K562 (cell line): ENCODE measurements at regions not wholly inside any gene's neighbourhood (a gene's known extent, or its start where the extent isn't known, plus 50 kb on each side); places are given as distances from the start of the nearest gene placed in this dataset.

Experiments used
- ATAC-seq: fragments of 200-7000 bp; cut with Tn5 transposase; 3 replicates; pipeline ENCODE4 v1.9.1; 2020; ENCODE audit warnings: moderate library complexity
- BruUV-seq: library from RNA; stranded (reverse); fragments of 400-500 nt; replicated peaks from 2 replicates; lab custom pipeline; 2021; lab: Mats Ljungman, UMichigan
- CTCF ChIA-PET: fragments of 300-600 bp; formaldehyde crosslinking; extraction: SDS; loops from one replicate; lab custom pipeline; 2021; ENCODE audit warnings: low intra/inter-chr PET ratio; lab: Yijun Ruan, JAX
- POLR2A ChIA-PET: fragments of 300-600, 350-650 bp; sonication (Branson Sonifier 250); formaldehyde crosslinking; extraction: SDS; loops from one replicate; lab custom pipeline; 2021; ENCODE audit warnings: antibody characterized with exemption, inconsistent platforms; lab: Yijun Ruan, JAX
- DNase-seq, 4 experiments: peaks; one replicate each; pipeline versions ENCODE4 v3.0.0 to v3.0.0-alpha.2; 2011 to 2018; ENCODE audit warnings: low spot score in 3 of 4, mixed read lengths in 3 of 4; ENCODE audit errors: extremely low read depth in 1 of 4
- FAIRE-seq: peaks from 2 replicates; lab custom pipeline; 2011; peaks lifted over from hg19 to GRCh38; lab: Jason Lieb, UNC
- H2AFZ ChIP-seq: 2 replicates; pipeline ENCODE4 v1.6.0; 2011; ENCODE audit warnings: low read depth, low read length, control low read depth, inconsistent platforms
- H3K27ac ChIP-seq: fragments of 200-600 bp; 3 replicates; pipeline ENCODE4 v1.8.0; 2011; ENCODE audit warnings: low read depth, mild to moderate bottlenecking, control low read depth, inconsistent platforms, low read length, moderate library complexity, mixed read lengths; ENCODE audit errors: extremely low read depth
- H3K27me3 ChIP-seq, 2 experiments: fragments of 300-600 bp in 1 of 2; 2 replicates in 1 of 2; 3 replicates in 1 of 2; pipeline versions ENCODE4 v1.6.0 to v1.8.0; 2011; ENCODE audit warnings: inconsistent platforms in 2 of 2, low read length in 2 of 2, mild to moderate bottlenecking in 1 of 2, mixed read lengths in 1 of 2, moderate library complexity in 1 of 2; ENCODE audit not compliant: control insufficient read depth in 2 of 2, insufficient read depth in 2 of 2
- H3K36me3 ChIP-seq: fragments of 300-600 bp; 3 replicates; pipeline ENCODE4 v1.8.0; 2011; ENCODE audit warnings: mild to moderate bottlenecking, low read length, inconsistent platforms; ENCODE audit not compliant: control insufficient read depth, insufficient read depth
- H3K4me1 ChIP-seq, 2 experiments: fragments of 200-600 bp in 1 of 2; replicated peaks in 1 of 2; 2 replicates in 1 of 2; 3 replicates in 1 of 2; pipeline versions ENCODE4 v1.5.1 to v1.8.0; 2011; ENCODE audit warnings: inconsistent platforms in 2 of 2, low read length in 2 of 2, mild to moderate bottlenecking in 1 of 2, mixed read lengths in 1 of 2, moderate library complexity in 1 of 2; ENCODE audit not compliant: control insufficient read depth in 2 of 2, insufficient read depth in 2 of 2
- H3K4me2 ChIP-seq: 2 replicates; pipeline ENCODE4 v1.6.1; 2011; ENCODE audit warnings: low read length, control low read depth, inconsistent platforms, mixed read lengths; ENCODE audit not compliant: insufficient read depth
- H3K4me3 ChIP-seq: fragments of 200-600 bp; sonication (generic), shearing (Covaris generic); 2 replicates; pipeline ENCODE4 v1.5.1; 2016; ENCODE audit warnings: control low read depth, inconsistent platforms
- H3K79me2 ChIP-seq: fragments of 200-600 bp; 3 replicates; pipeline ENCODE4 v1.8.0; 2011; ENCODE audit warnings: low read length, inconsistent platforms; ENCODE audit not compliant: control insufficient read depth, insufficient read depth
- H3K9ac ChIP-seq, 2 experiments: 2 replicates each; pipeline versions ENCODE4 v1.6.0 to v1.6.1; 2011; ENCODE audit warnings: low read depth in 2 of 2, low read length in 2 of 2, control low read depth in 1 of 2, inconsistent platforms in 1 of 2, mild to moderate bottlenecking in 1 of 2, mixed read lengths in 1 of 2; ENCODE audit not compliant: insufficient read depth in 1 of 2
- H3K9me1 ChIP-seq: one replicate; pipeline ENCODE4 v1.6.0; 2011; ENCODE audit warnings: inconsistent platforms, mild to moderate bottlenecking, low read length, moderate library complexity; ENCODE audit not compliant: control insufficient read depth, insufficient read depth
- H3K9me3 ChIP-seq: replicated peaks from 2 replicates; pipeline ENCODE4 v1.5.1; 2011; ENCODE audit warnings: low read depth, low read length, inconsistent platforms; ENCODE audit not compliant: control insufficient read depth, insufficient read depth
- H4K20me1 ChIP-seq: replicated peaks from 2 replicates; pipeline ENCODE4 v1.6.1; 2011; ENCODE audit warnings: low read length, inconsistent platforms, mixed read lengths; ENCODE audit not compliant: control insufficient read depth, insufficient read depth
- CHD4 ChIP-seq: fragments of 200-600 bp; sonication (generic); IDR thresholded peaks from 3 replicates; pipeline ENCODE4 v1.6.1; 2012; ENCODE audit warnings: low read depth, mild to moderate bottlenecking, mixed read lengths, low read length, inconsistent platforms; ENCODE audit not compliant: insufficient read depth, insufficient replicate concordance, poor library complexity, severe bottlenecking
- FOXJ2 ChIP-seq: fragments of 200-800 bp; sonication (Bioruptor generic); IDR thresholded peaks from 2 replicates; pipeline ENCODE4 v1.6.1; 2016; ENCODE audit warnings: missing genetic modification characterization, missing compliant biosample characterization
- NFE2 ChIP-seq: IDR thresholded peaks from 2 replicates; pipeline ENCODE4 v1.6.1; 2014; ENCODE audit warnings: antibody characterized with exemption, low read depth
- NFIX ChIP-seq: fragments of 250-450 bp; sonication (Bioruptor Pico); IDR thresholded peaks from 2 replicates; pipeline ENCODE4 v1.4.0; 2020; ENCODE audit warnings: low read depth, mild to moderate bottlenecking, moderate library complexity
- SRSF9 ChIP-seq: fragments of 200-400 bp; formaldehyde crosslinking; IDR thresholded peaks from 2 replicates; pipeline ENCODE4 v1.6.1; 2017; ENCODE audit warnings: low read depth, low read length, borderline replicate concordance
- XRCC3 ChIP-seq: fragments of 450-650 bp; IDR thresholded peaks from 2 replicates; pipeline ENCODE4 v1.6.1; 2017; ENCODE audit warnings: mild to moderate bottlenecking, moderate library complexity
- ZNF695 ChIP-seq: fragments of 450-650 bp; formaldehyde crosslinking; IDR thresholded peaks from 2 replicates; pipeline ENCODE4 v1.4.0; 2020; ENCODE audit warnings: mild to moderate bottlenecking, moderate library complexity
- ZNF764 ChIP-seq: fragments of 250-450 bp; sonication (Bioruptor Pico); IDR thresholded peaks from 2 replicates; pipeline ENCODE4 v1.4.0; 2020; ENCODE audit warnings: low read depth, mild to moderate bottlenecking, moderate library complexity
- WGBS: fragments of 100-300 bp; shearing (Covaris generic); methylation state at CpG from one replicate; pipeline ENCODE4 v1.1.6; 2016; ENCODE audit warnings: low coverage, mixed read lengths; ENCODE audit not compliant: insufficient coverage; ENCODE audit errors: missing lambda C conversion rate; 5-methylcytosine and 5-hydroxymethylcytosine counted together
- in situ Hi-C: fragments of 300-500 bp; cut with MboI; formaldehyde crosslinking; loops from 4 replicates; pipeline ENCODE4 v1.15.0; 2018; ENCODE audit warnings: inconsistent platforms, mixed read lengths
- intact Hi-C: fragments of 100-400 bp; cut with micrococcal nuclease; formaldehyde crosslinking; loops from 2 replicates; pipeline ENCODE4 v1.14.2; 2022
- TF ChIP-seq, protein P1 (sequence below): fragments of 250-450 bp; sonication (Bioruptor Pico); IDR thresholded peaks from 2 replicates; pipeline ENCODE4 v1.4.0; 2020
- TF ChIP-seq, protein P2 (sequence below): IDR thresholded peaks from 2 replicates; pipeline ENCODE4 v1.6.1; 2012; ENCODE audit warnings: low read depth, low read length, improper control_type of control experiment, borderline replicate concordance

DNA sequence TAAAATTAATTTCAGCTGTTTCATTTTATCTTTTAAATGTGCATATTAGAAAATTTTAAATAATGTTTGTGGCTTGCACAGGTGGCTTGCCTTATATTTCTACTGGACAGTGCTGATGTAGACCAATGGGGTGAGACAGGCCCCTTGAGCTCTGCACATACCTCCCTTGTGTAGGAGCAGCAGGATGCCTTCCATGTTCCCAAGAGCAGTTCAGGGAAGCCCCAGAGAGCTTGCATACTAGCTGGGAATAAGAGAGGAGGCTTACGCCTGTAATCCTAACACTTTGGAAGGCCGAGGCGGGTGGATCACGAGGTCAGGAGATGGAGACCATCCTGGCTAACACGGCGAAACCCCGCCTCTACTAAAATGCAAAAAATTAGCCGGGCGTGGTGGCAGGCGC is 61.4 kb downstream of the RFPL4B start:
- no peaks in the 10 kb centered on the region for H4K20me1 ChIP-seq
- no peak overlapping the region for H3K4me2 ChIP-seq
- ChIA-PET CTCF (no interaction called here), POLR2A (interaction anchor here (0.8 kb wide), 1 partner anchor 235 kb away, joined by 3 read pairs; no protein-coding TSS in a partner anchor)
- BruUV-seq = no TSS peak
- no peak overlapping the region for H3K9ac ChIP-seq
- no peak for ATAC-seq
- WGBS = 1% methylated on average over 10 of the region's 10 CpGs
- in situ Hi-C loops (no loop called here), intact Hi-C loops (no loop called here)
- no peaks in the 10 kb centered on the region for H3K9me3 ChIP-seq
- DNase-seq = no peak
- no peaks in the 10 kb centered on the region for H3K36me3 ChIP-seq
- H3K4me3 ChIP-seq = no peak overlapping the region
- no peak for FAIRE-seq
- TF ChIP-seq CHD4 = no peak
- no peak for TF ChIP-seq ZNF695
- TF ChIP-seq NFE2 = no peak
- no peak for TF ChIP-seq ZNF764 (CRISPR knock-in tag)
- no peak for TF ChIP-seq SRSF9
- H3K79me2 ChIP-seq = no peaks in the 10 kb centered on the region
- no peaks in the 10 kb centered on the region for H3K9me1 ChIP-seq
- no peaks in the 10 kb centered on the region for H3K27me3 ChIP-seq
- no peaks in the 10 kb centered on the region for H3K4me1 ChIP-seq
- H3K27ac ChIP-seq = no peak overlapping the region
- H2AFZ ChIP-seq = no peak overlapping the region

DNA sequence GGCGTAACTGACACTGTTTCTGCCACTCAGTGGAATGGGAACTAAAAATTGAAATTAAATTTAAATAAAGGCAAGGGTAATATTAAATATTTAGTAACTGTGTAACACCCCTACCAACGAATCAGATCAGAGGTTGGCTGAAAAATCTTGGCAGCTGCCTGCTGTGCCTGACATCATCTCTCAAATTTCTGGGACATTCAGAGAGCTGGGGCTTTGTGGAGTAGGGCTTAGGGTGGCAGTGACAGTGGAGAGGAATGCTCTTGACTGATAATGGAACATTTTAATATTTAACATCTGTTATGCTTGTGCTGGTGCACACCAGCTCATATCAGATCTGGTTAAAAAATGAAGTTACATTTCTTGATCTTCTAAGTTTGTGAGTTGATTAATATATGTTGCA is 62.2 kb downstream of the RFPL4B start:
- 0% methylated on average over 2 of the region's 2 CpGs for WGBS
- no peak for TF ChIP-seq XRCC3
- TF ChIP-seq, protein P1, sequence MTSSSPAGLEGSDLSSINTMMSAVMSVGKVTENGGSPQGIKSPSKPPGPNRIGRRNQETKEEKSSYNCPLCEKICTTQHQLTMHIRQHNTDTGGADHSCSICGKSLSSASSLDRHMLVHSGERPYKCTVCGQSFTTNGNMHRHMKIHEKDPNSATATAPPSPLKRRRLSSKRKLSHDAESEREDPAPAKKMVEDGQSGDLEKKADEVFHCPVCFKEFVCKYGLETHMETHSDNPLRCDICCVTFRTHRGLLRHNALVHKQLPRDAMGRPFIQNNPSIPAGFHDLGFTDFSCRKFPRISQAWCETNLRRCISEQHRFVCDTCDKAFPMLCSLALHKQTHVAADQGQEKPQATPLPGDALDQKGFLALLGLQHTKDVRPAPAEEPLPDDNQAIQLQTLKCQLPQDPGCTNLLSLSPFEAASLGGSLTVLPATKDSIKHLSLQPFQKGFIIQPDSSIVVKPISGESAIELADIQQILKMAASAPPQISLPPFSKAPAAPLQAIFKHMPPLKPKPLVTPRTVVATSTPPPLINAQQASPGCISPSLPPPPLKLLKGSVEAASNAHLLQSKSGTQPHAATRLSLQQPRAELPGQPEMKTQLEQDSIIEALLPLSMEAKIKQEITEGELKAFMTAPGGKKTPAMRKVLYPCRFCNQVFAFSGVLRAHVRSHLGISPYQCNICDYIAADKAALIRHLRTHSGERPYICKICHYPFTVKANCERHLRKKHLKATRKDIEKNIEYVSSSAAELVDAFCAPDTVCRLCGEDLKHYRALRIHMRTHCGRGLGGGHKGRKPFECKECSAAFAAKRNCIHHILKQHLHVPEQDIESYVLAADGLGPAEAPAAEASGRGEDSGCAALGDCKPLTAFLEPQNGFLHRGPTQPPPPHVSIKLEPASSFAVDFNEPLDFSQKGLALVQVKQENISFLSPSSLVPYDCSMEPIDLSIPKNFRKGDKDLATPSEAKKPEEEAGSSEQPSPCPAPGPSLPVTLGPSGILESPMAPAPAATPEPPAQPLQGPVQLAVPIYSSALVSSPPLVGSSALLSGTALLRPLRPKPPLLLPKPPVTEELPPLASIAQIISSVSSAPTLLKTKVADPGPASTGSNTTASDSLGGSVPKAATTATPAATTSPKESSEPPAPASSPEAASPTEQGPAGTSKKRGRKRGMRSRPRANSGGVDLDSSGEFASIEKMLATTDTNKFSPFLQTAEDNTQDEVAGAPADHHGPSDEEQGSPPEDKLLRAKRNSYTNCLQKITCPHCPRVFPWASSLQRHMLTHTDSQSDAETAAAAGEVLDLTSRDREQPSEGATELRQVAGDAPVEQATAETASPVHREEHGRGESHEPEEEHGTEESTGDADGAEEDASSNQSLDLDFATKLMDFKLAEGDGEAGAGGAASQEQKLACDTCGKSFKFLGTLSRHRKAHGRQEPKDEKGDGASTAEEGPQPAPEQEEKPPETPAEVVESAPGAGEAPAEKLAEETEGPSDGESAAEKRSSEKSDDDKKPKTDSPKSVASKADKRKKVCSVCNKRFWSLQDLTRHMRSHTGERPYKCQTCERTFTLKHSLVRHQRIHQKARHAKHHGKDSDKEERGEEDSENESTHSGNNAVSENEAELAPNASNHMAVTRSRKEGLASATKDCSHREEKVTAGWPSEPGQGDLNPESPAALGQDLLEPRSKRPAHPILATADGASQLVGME (CRISPR knock-in tag) = no peak
- TF ChIP-seq, protein P2, sequence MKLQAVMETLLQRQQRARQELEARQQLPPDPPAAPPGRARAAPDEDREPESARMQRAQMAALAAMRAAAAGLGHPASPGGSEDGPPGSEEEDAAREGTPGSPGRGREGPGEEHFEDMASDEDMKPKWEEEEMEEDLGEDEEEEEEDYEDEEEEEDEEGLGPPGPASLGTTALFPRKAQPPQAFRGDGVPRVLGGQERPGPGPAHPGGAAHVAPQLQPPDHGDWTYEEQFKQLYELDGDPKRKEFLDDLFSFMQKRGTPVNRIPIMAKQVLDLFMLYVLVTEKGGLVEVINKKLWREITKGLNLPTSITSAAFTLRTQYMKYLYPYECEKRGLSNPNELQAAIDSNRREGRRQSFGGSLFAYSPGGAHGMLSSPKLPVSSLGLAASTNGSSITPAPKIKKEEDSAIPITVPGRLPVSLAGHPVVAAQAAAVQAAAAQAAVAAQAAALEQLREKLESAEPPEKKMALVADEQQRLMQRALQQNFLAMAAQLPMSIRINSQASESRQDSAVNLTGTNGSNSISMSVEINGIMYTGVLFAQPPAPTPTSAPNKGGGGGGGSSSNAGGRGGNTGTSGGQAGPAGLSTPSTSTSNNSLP = no peak
- TF ChIP-seq FOXJ2 (tag) = no peak
- no peak for TF ChIP-seq NFIX

More for the DNA sequence above, 62.2 kb downstream of the RFPL4B start:
- FAIRE-seq = no peak
- Histone ChIP-seq H3K4me1 (no peaks in the 10 kb centered on the region), H3K79me2 (no peaks in the 10 kb centered on the region), H3K9me1 (no peaks in the 10 kb centered on the region), H4K20me1 (no peaks in the 10 kb centered on the region), H3K4me2 (no peak overlapping the region), H3K36me3 (no peaks in the 10 kb centered on the region), H3K27me3 (no peaks in the 10 kb centered on the region), H3K27ac (no peak overlapping the region), H3K9ac (no peak overlapping the region), H3K9me3 (no peaks in the 10 kb centered on the region), H3K4me3 (no peak overlapping the region), H2AFZ (no peak overlapping the region)
- BruUV-seq = no TSS peak
- intact Hi-C loops = no loop called here
- in situ Hi-C loops = no loop called here
- ATAC-seq = no peak
- ChIA-PET POLR2A (no interaction called here), CTCF (no interaction called here)
- no peak for DNase-seq
